Suprapubic skin (tissue), 4 donors: ENCODE measurements at regions not wholly inside any gene's neighbourhood (a gene's known extent, or its start where the extent isn't known, plus 50 kb on each side); places are given as distances from the start of the nearest gene placed in this dataset.

Experiments used
- CTCF ChIP-seq, 2 donors: fragments of 200-600 bp in 1 of 2; fragments of 450-650 bp in 1 of 2; sonication (generic) in 1 of 2; IDR thresholded peaks; one replicate each; pipeline ENCODE4 v1.5.1; 2016 to 2019; ENCODE audit warnings: antibody characterized with exemption in 2 of 2, mild to moderate bottlenecking in 1 of 2, moderate library complexity in 1 of 2
- EP300 ChIP-seq: sonication (generic); formaldehyde crosslinking; IDR thresholded peaks from one replicate; pipeline ENCODE4 v1.6.1; 2017; ENCODE audit warnings: antibody characterized with exemption
- POLR2A ChIP-seq, 2 donors: fragments of 450-650 bp; IDR thresholded peaks; one replicate each; pipeline ENCODE4 v1.6.1; 2017; ENCODE audit warnings: antibody characterized with exemption in 2 of 2, mild to moderate bottlenecking in 2 of 2, moderate library complexity in 2 of 2
- POLR2AphosphoS5 ChIP-seq, 3 donors: sonication (generic); formaldehyde crosslinking; IDR thresholded peaks; one replicate each; pipeline ENCODE4 v1.6.1; 2017; ENCODE audit warnings: antibody characterized with exemption in 3 of 3

DNA sequence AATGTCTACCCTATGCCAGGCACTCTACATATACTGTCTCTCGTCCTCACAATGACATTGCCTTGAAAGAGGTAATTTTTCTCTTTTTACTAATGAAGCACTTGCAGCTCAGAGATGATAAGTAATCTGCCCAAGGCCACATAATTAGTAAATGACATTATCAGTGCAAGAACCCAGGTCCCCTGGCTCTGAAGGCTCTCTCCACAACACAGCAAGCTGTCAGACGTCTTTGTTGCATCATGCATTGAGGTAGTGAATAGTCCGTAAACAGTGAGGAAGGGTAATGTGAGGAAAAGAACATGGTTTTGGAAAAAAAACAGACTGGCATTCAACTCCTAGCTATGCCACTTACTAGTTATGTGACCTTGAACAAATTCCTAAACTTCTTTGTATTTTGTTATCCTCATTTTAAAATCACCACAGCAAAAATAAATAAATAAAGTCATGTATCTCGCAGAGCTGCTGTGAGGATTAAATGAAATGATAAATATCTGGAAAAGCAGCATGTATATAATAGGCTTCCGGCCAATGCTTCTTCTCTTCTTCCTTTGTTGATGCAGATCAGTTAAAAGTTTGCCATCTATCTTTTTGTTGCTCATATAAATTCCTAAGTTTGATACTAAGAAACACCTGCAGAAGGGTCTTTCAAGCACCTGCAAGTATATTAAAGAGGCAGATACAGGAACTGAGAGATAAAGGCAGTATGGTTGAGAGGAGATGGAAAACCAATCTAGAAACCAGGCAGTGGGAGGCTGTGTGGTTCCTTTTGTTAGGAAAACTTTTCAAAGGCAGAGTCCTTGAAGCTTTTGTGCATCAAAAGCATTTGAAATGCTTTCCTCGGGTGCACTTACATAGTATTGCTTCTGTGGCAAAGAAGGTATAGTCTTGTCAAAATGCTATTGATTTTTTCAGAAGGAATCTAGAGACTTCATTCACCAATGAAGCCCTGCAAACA lies 82.8 kb downstream of the BTG1 start:
- TF ChIP-seq POLR2A (IDR thresholded peaks at IDR 0.05) (no peak), CTCF (IDR thresholded peaks at IDR 0.05) (no peak), POLR2AphosphoS5 (IDR thresholded peaks at IDR 0.05) (no peak), EP300 (no peak)
